NOMO-1 treated with DMSO at 0.1 percent for 48 hours (cell line): ENCODE measurements at regions not wholly inside any gene's neighbourhood (a gene's known extent, or its start where the extent isn't known, plus 50 kb on each side); places are given as distances from the start of the nearest gene placed in this dataset.

ENCODE experiments used
- DNase-seq: peaks from one replicate; lab custom pipeline; 2025; ENCODE audit not compliant: unreplicated experiment; lab: John Stamatoyannopoulos, UW

GRCh38 chr4:125507141-125507540 is 192.4 kb downstream of the FAT4 start:
- no peak for DNase-seq

- no peak for DNase-seq
These were observed 197.0 kb downstream of the FAT4 start for GRCh38 chr4:125511715-125512114.

DNA sequence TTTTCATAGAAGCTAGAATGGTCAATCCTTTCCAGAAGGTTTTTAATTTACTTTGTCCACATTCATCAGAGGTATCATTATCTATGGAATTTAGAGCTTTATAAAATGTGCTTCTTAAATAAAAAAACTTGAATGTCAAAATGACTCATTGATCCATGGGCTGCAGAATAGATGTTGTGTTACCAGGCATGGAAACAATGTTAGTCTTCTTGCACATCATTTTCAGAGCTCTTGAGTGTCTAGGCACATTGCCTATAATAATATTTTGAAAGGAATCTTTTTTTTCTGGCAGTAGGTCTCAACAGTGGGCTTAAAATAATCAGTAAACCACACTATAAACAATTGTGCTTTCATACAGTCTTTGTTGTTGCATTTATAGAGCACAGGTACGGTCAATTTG is 200.3 kb downstream of the FAT4 start:
- no peak for DNase-seq

GRCh38 chr4:125517831-125518230 is 203.1 kb downstream of the FAT4 start:
- no peak for DNase-seq

DNA sequence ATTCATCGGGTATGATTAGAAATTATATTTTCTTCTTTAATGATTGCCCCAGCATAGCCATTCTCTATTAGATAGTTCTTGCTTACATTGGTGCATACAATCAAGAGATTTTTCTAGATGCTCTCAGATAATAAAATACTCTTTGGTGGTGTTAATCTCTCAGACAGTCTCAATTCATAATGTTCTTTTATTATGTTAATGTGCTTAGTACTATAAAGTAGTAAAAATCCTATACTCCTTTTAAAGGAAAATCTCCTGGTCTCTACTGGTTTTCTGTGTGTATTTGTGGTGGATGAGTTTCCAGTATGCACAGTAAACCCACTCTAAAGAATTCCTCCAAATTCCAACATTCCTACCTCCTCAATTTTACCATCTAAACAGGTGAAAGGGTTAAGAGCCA is 203.5 kb downstream of the FAT4 start:
- no peak for DNase-seq

GRCh38 chr4:125519371-125520146 is 204.8 kb downstream of the FAT4 start:
- DNase-seq, result no peak

GRCh38 chr4:125520258-125520990 is 205.7 kb downstream of the FAT4 start:
- no peak for DNase-seq

- DNase-seq, result no peak
These were observed 207.8 kb downstream of the FAT4 start for GRCh38 chr4:125522588-125522987.

GRCh38 chr4:125522992-125523391 is 208.2 kb downstream of the FAT4 start:
- DNase-seq, result no peak

DNA sequence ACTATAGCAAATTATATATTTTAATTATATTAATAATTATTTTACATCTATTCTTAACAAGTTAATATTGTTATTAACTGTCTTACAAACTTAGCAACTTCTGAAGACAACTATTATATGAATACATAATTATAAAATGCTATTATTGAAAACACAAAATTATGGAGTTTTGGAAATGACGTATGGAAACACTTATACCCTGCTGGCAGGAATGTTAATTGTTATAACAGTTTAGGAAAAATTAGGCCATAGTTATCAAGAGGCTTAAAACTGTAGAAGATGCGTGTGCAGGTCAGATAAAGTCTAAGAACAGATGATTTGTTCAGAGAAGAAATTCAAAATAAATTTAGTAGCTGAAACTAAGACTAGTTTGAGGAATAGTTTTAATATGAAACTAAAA is 211.7 kb downstream of the FAT4 start:
- no peak for DNase-seq

DNA sequence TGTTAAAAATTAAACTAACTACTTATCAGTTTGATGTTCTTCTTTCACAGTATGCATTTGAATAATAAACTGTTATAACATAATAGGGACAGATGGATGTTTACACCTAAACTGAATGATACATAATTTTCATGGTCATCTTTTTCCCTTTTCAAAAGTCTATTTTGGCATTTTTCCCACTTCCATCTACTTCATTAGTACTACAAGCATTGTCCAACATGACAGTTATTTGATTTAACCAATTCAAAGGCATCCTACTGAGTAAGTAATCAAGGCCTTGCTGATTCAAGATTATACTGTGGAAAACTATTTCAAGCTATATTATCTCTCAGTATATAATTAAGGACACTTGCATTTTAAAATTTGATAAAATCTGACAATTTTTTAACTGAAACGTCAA is 212.9 kb downstream of the FAT4 start:
- no peak for DNase-seq

- no peak for DNase-seq
These were observed 214.3 kb downstream of the FAT4 start for GRCh38 chr4:125529071-125529470.

DNA sequence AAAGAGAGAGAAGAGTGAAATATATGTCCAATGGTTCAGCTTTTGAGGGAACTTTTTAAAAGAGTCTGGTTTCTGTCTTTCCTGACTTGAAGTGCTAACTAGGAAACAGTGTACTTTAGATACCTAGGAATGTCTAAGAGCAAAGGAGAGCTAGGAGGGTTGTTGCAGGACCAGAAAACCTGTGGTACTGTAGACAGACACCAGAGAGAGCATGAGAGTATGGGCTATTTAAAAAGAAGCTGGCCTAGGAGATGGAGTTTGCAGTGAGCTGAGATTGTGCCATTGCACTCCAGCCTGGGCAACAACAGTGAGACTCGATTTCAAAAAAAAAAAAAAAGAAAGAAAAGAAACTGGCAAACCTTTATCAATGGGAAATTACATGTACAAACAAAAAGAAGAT is 223.9 kb downstream of the FAT4 start:
- DNase-seq, result no peak

- no peak for DNase-seq
These were observed 224.9 kb downstream of the FAT4 start for GRCh38 chr4:125539691-125540090.

GRCh38 chr4:125541836-125542385 is 227.2 kb downstream of the FAT4 start:
- DNase-seq, result no peak

GRCh38 chr4:125546272-125546671 is 231.5 kb downstream of the FAT4 start:
- no peak for DNase-seq

DNA sequence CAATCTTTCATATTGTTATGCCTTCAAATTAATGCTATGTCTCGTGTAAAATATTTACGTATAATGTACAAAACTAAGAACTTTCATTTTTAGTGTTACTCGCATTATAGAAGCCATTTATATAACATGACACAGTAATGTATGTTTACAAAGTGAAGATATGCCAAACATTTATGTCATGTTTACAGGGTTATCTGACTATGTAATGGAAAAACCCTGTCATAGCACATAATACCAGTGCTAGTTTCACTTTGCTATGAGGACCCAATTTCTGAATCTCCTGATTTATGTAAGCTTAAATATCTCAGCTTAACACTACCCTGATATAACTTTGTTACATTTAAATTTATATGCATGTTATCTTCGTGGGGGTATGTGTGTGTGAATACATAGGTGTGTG is 233.1 kb downstream of the FAT4 start:
- DNase-seq, result no peak

- no peak for DNase-seq
These were observed 236.0 kb downstream of the FAT4 start for GRCh38 chr4:125550769-125551168.

- DNase-seq, result no peak
These were observed 236.7 kb downstream of the FAT4 start for GRCh38 chr4:125551466-125551865.

GRCh38 chr4:125551967-125552366 is 237.2 kb downstream of the FAT4 start:
- no peak for DNase-seq

DNA sequence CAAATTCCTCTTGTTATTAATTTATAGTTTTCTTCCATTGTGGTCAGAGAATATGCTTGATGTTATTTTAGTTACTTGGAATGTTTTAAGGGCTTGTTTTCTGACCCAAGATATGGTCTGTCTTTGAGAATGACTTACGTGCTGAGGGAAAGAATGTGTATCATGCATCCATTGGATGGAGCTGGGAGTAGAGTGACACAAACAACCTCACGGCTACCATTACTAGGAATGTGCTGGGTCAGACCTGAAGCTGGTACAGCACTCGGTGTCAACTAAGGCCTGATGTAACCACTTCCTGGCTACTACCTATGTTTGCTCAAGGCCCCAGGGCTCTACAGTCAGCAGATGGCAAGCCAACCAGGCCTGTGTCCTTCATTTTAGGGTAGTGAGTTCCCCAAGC is 257.8 kb downstream of the FAT4 start:
- no peak for DNase-seq

DNA sequence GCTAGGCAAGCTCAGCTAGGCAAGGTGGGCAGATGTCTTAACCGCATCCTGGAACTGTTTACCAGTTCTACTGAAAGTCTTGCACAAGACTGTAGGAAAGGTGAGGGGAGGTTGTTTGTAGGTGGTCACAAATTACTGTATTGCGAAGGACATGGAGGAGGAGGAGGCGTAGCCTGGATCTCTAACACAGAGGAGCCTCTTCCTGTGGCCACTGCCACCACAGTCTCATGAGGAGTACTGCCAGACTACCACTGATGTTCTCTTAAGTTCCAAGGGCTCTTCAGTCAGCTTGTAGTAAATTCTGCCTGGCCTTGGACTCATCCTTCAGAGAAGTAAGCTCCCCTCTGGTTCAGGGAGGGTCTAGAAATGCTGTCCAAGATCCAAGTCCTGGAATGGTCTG is 258.6 kb downstream of the FAT4 start:
- no peak for DNase-seq
